Pancreas (tissue), 10 donors: ENCODE measurements at regions not wholly inside any gene's neighbourhood (a gene's known extent, or its start where the extent isn't known, plus 50 kb on each side); places are given as distances from the start of the nearest gene placed in this dataset.

ENCODE experiments used
- ATAC-seq, 4 donors: fragments of 200-7000 bp; cut with Tn5 transposase; one replicate each; pipeline versions ENCODE4 v1.8.0 to v1.9.1; 2020; ENCODE audit warnings: mild to moderate bottlenecking in 4 of 4, moderate library complexity in 4 of 4
- DNase-seq, 6 donors: peaks; one replicate each; pipeline ENCODE4 v3.0.0-alpha.2; 2020
- FAIRE-seq: peaks from 2 replicates; lab custom pipeline; 2012; peaks lifted over from hg19 to GRCh38; lab: Jason Lieb, UNC
- H3K27ac ChIP-seq, 4 donors: fragments of 200-600 bp; sonication (generic); 1 replicate in 3 of 4; 2 replicates in 1 of 4; pipeline versions ENCODE4 v1.5.0 to v1.8.0; 2020
- H3K27me3 ChIP-seq, 4 donors: fragments of 200-600 bp; one replicate each; pipeline ENCODE4 v1.8.0; 2021
- H3K36me3 ChIP-seq, 3 donors: fragments of 200-600 bp; sonication (generic) in 1 of 3; one replicate each; pipeline versions ENCODE4 v1.5.0 to v1.8.0; 2020 to 2021
- H3K4me1 ChIP-seq, 3 donors: fragments of 200-600 bp; one replicate each; pipeline ENCODE4 v1.8.0; 2021
- H3K4me3 ChIP-seq, 4 donors: fragments of 200-600 bp; sonication (generic) in 2 of 4; one replicate each; pipeline versions ENCODE4 v1.5.0 to v1.8.0; 2020 to 2021
- H3K9me3 ChIP-seq, 4 donors: fragments of 200-600 bp; one replicate each; pipeline ENCODE4 v1.8.0; 2021
- WGBS, 2 donors: extraction: QIAGEN DNeasy Blood & Tissue Kit; methylation state at CpG; one replicate each; pipeline ENCODE4 v1.1.7; 2013; 5-methylcytosine and 5-hydroxymethylcytosine counted together
- intact Hi-C, 3 donors: fragments of 100-400 bp; cut with DNase I; formaldehyde crosslinking; loops; one replicate each; pipeline versions ENCODE4 v1.11.1 to v1.14.2; 2022
- TF ChIP-seq, protein P1 (sequence below), 4 donors: fragments of 200-600 bp; sonication (generic) in 3 of 4; IDR thresholded peaks; one replicate each; pipeline versions ENCODE4 v1.5.0 to v1.8.0; 2021; ENCODE audit warnings: antibody characterized with exemption in 4 of 4
- donor health status: healthy with polysubstance abuse.
- donor health status: DM: no; HTN: no; CAD: no; lungs with moderate emphysema.
- donor health status: DM: no; HTN: no; CAD: no.
- donor health status: control.
- donor health status: control.
- donor health status: Bipolar disorder and iron deficiency.
- donor health status: DM: yes; HTN: yes; CAD: no.
- donor health status: DM: no; HTN: no; CAD: no.
- donor health status: DM: no; HTN: no; CAD: no.
- donor health status: DM: yes; HTN: yes; CAD: no.

DNA sequence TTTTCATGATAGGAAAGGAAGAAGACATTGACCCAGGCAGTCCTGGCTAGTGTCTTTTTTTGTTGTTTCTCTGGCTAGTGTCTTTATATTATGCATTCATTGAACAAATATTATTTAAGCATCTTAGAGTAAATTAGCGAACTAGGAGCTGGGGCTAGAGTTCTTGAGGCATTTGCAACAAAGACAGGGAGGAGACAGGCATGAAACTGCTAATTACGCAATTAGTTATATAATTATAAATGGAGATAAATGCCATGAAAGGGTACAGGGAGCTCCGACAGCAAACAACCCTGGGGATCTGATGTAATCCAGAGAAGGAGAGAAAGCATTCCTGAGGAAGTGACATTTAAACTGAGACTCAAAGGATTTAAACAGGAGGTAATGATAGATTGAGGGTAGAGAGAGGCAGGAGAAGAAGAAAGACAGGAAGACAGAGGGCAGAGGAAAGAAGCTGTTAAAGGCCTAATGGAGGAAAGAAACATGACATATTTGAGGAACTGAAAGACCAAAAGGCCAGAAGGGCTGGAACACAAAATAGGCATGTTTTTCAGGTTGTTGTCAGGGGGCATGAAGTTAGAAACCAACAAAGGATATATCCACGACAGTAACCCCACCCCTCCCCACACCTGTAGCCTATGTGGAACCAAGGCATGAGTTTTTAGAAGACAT lies 99.5 kb upstream of the GJB5 start:
- no peak overlapping the region for H3K27ac ChIP-seq
- H3K4me3 ChIP-seq: no peak overlapping the region
- no peaks in the 10 kb centered on the region for H3K4me1 ChIP-seq
- no peaks in the 10 kb centered on the region for H3K27me3 ChIP-seq
- 63 to 64% methylated on average over 4 of the region's 4 CpGs for WGBS, 2 donors
- ATAC-seq: no peak
- no peak for FAIRE-seq
- TF ChIP-seq, protein P1, sequence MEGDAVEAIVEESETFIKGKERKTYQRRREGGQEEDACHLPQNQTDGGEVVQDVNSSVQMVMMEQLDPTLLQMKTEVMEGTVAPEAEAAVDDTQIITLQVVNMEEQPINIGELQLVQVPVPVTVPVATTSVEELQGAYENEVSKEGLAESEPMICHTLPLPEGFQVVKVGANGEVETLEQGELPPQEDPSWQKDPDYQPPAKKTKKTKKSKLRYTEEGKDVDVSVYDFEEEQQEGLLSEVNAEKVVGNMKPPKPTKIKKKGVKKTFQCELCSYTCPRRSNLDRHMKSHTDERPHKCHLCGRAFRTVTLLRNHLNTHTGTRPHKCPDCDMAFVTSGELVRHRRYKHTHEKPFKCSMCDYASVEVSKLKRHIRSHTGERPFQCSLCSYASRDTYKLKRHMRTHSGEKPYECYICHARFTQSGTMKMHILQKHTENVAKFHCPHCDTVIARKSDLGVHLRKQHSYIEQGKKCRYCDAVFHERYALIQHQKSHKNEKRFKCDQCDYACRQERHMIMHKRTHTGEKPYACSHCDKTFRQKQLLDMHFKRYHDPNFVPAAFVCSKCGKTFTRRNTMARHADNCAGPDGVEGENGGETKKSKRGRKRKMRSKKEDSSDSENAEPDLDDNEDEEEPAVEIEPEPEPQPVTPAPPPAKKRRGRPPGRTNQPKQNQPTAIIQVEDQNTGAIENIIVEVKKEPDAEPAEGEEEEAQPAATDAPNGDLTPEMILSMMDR (IDR thresholded peaks at IDR 0.05): no peak
- no peaks in the 10 kb centered on the region for H3K9me3 ChIP-seq
- DNase-seq: no peak
- intact Hi-C loops: no loop called here
- no peaks in the 10 kb centered on the region for H3K36me3 ChIP-seq

GRCh38 chr1:34655875-34656240 lies 99.0 kb upstream of the GJB5 start:
- DNase-seq: no peak
- WGBS, 2 donors: 83 to 84% methylated on average over 4 of the region's 4 CpGs
- Histone ChIP-seq H3K4me3 (no peak overlapping the region), H3K4me1 (no peaks in the 10 kb centered on the region), H3K27ac (no peak overlapping the region), H3K27me3 (no peaks in the 10 kb centered on the region), H3K9me3 (no peaks in the 10 kb centered on the region), H3K36me3 (no peaks in the 10 kb centered on the region)
- intact Hi-C loops: no loop called here
- TF ChIP-seq, protein P1 (IDR thresholded peaks at IDR 0.05): no peak
- no peak for FAIRE-seq
- no peak for ATAC-seq

- Histone ChIP-seq H3K4me3 (no peak overlapping the region), H3K4me1 (no peaks in the 10 kb centered on the region), H3K36me3 (no peaks in the 10 kb centered on the region), H3K27me3 (no peaks in the 10 kb centered on the region), H3K9me3 (no peaks in the 10 kb centered on the region), H3K27ac (no peak overlapping the region)
- no peak for ATAC-seq
- no peak for FAIRE-seq
- 74 to 91% methylated on average over 3 of the region's 3 CpGs for WGBS, 2 donors
- DNase-seq: no peak
- TF ChIP-seq, protein P1 (IDR thresholded peaks at IDR 0.05): no peak
- intact Hi-C loops: no loop called here
Observed at GRCh38 chr1:34656299-34656698, 98.5 kb upstream of the GJB5 start.

GRCh38 chr1:34656731-34657130 lies 98.1 kb upstream of the GJB5 start:
- no peaks in the 10 kb centered on the region for H3K9me3 ChIP-seq
- DNase-seq (no peak), FAIRE-seq (no peak), ATAC-seq (no peak)
- H3K27ac ChIP-seq: no peak overlapping the region
- no peaks in the 10 kb centered on the region for H3K4me1 ChIP-seq
- no peak overlapping the region for H3K4me3 ChIP-seq
- H3K27me3 ChIP-seq: no peaks in the 10 kb centered on the region
- 45 to 54% methylated on average over 8 of the region's 8 CpGs for WGBS, 2 donors
- intact Hi-C loops: no loop called here
- TF ChIP-seq, protein P1 (IDR thresholded peaks at IDR 0.05): no peak
- no peaks in the 10 kb centered on the region for H3K36me3 ChIP-seq

DNA sequence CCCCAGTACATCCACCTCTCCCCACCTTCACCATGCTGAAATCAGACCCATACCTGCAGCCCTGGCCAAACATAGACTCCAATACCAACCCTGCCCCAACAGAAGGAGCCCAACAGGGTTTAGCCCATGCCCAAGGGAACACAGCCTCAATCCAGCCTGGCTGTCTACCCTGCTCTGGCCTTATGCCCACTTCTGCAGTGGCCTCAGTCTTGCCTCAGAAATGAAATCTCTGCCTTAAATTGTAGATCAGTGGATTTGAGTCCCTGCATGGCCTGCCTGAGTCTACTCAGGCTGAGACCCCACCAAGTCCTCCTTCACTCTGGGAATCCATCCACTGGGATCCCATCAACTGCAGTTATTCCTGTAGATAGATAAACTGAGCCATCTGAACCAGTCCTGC lies 97.6 kb upstream of the GJB5 start:
- Histone ChIP-seq H3K36me3 (no peaks in the 10 kb centered on the region), H3K4me3 (no peak overlapping the region), H3K9me3 (no peaks in the 10 kb centered on the region), H3K27me3 (no peaks in the 10 kb centered on the region), H3K4me1 (no peaks in the 10 kb centered on the region), H3K27ac (no peak overlapping the region)
- ATAC-seq (no peak), FAIRE-seq (no peak), DNase-seq (no peak)
- intact Hi-C loops: no loop called here
- TF ChIP-seq, protein P1 (IDR thresholded peaks at IDR 0.05): no peak
